Breast epithelium (tissue), 4 donors: ENCODE measurements at regions not wholly inside any gene's neighbourhood (a gene's known extent, or its start where the extent isn't known, plus 50 kb on each side); places are given as distances from the start of the nearest gene placed in this dataset.
"Not testable (repeated sequence)": the region's sequence is repeated elsewhere in the genome, so short reads cannot be mapped to it uniquely, and the experiment has no call there.

Experiments
- DNase-seq, 2 donors: peaks; one replicate each; pipeline ENCODE4 v3.0.0-alpha.2; 2019; ENCODE audit warnings: low spot score in 2 of 2
- H3K27ac ChIP-seq, 2 donors: fragments of 200-600 bp; sonication (generic) in 1 of 2; one replicate each; pipeline ENCODE4 v1.5.1; 2016 to 2019; ENCODE audit warnings: mild to moderate bottlenecking in 1 of 2
- H3K27me3 ChIP-seq, 2 donors: fragments of 200-600 bp; sonication (generic) in 1 of 2; one replicate each; pipeline versions ENCODE4 v1.5.1 to v1.6.0; 2017 to 2019; ENCODE audit warnings: control low read depth in 1 of 2, mild to moderate bottlenecking in 1 of 2
- H3K36me3 ChIP-seq: fragments of 200-600 bp; one replicate; pipeline ENCODE4 v1.5.1; 2019
- H3K4me1 ChIP-seq, 2 donors: fragments of 200-600 bp; sonication (generic); one replicate each; pipeline ENCODE4 v1.5.1; 2016 to 2019; ENCODE audit warnings: control low read depth in 1 of 2
- H3K4me3 ChIP-seq, 3 donors: fragments of 200-600 bp; sonication (generic); 1 replicate in 2 of 3; 2 replicates in 1 of 3; pipeline ENCODE4 v1.5.1; 2016 to 2019; ENCODE audit warnings: mild to moderate bottlenecking in 3 of 3, moderate library complexity in 2 of 3
- H3K9me3 ChIP-seq, 2 donors: fragments of 200-600 bp; sonication (generic) in 1 of 2; one replicate each; pipeline ENCODE4 v1.5.1; 2016 to 2019; ENCODE audit warnings: control low read depth in 1 of 2
- POLR2A ChIP-seq: fragments of 450-650 bp; IDR thresholded peaks from one replicate; pipeline ENCODE4 v1.6.1; 2016; ENCODE audit warnings: antibody characterized with exemption, mild to moderate bottlenecking, moderate library complexity
- POLR2AphosphoS5 ChIP-seq, 3 donors: sonication (generic); formaldehyde crosslinking; IDR thresholded peaks; one replicate each; pipeline ENCODE4 v1.6.1; 2017; ENCODE audit warnings: antibody characterized with exemption in 3 of 3
- intact Hi-C: fragments of 100-400 bp; cut with DNase I; formaldehyde crosslinking; loops from one replicate; pipeline ENCODE4 v1.15.1; 2023; ENCODE audit warnings: low total_unique reads
- TF ChIP-seq, protein P1 (sequence below), 3 donors: fragments of 450-650 bp; IDR thresholded peaks; one replicate each; pipeline ENCODE4 v1.5.1; 2016 to 2017; ENCODE audit warnings: antibody characterized with exemption in 3 of 3, mild to moderate bottlenecking in 3 of 3, moderate library complexity in 3 of 3

DNA sequence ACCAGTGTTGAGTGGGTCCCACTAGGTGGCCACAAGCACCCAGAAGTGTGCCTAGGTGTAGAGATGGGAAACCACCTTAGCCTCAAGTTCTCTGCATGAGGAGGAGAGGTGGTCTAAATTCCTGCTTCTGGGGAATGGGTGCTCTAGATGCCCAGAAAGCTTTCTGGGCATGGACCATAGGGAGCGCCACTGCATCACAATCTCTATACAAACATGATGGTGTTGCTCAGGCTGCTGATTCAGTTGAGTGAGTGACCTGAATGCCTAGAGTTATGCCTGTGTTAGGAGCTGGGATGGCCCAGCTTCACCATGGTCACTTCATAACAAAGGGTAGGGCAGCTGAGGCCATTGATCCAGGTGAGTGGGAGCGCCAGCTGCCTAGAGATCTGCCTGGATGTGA is 667.9 kb upstream of the ARRDC3 start:
- no peak for DNase-seq
- Histone ChIP-seq H3K36me3 (no peaks in the 10 kb centered on the region), H3K9me3 (no peaks in the 10 kb centered on the region), H3K27me3 (no peaks in the 10 kb centered on the region), H3K27ac (no peak overlapping the region), H3K4me3 (no peak overlapping the region), H3K4me1 (no peaks in the 10 kb centered on the region)
- TF ChIP-seq POLR2AphosphoS5 (IDR thresholded peaks at IDR 0.05): no peak
- TF ChIP-seq POLR2A: no peak
- TF ChIP-seq, protein P1, sequence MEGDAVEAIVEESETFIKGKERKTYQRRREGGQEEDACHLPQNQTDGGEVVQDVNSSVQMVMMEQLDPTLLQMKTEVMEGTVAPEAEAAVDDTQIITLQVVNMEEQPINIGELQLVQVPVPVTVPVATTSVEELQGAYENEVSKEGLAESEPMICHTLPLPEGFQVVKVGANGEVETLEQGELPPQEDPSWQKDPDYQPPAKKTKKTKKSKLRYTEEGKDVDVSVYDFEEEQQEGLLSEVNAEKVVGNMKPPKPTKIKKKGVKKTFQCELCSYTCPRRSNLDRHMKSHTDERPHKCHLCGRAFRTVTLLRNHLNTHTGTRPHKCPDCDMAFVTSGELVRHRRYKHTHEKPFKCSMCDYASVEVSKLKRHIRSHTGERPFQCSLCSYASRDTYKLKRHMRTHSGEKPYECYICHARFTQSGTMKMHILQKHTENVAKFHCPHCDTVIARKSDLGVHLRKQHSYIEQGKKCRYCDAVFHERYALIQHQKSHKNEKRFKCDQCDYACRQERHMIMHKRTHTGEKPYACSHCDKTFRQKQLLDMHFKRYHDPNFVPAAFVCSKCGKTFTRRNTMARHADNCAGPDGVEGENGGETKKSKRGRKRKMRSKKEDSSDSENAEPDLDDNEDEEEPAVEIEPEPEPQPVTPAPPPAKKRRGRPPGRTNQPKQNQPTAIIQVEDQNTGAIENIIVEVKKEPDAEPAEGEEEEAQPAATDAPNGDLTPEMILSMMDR (IDR thresholded peaks at IDR 0.05): no peak
- intact Hi-C loops: no loop called here

DNA sequence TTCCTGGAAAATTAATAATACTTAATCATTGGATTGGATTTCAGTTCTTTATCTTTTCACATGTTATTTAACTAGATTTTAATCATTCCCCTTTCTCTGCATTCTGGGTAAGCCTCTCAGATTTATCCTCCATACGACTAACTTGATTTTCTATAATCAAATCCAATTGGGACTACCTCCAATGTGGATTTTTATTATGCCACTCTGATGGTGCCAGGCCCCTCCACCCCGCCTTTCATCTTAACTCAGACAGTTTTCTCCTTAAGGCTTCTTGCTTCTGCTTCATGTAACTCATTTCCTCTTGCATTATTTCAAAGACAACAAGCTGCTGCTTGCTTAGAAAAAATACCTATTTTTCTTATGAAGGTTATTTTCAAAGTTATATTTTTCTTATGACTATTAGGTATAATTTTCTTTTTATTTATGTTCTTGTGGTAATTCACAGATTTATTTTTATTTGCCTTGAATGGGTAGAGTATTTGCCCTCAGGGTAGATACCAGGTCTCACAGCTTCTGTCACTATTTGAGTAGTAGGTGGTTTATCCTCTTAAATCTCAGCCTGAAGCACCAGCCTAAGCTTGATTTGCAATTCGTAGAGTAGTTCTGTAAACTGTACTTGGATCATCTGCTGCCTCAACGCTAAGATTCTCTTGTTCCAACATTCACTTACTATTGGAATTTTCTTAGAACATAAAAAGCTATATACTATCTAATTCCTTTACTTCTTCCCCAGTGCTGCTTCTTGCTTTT is 659.0 kb upstream of the ARRDC3 start:
- H3K27ac ChIP-seq: no peak overlapping the region
- no peak overlapping the region for H3K4me3 ChIP-seq
- intact Hi-C loops: no loop called here
- H3K4me1 ChIP-seq: no peaks in the 10 kb centered on the region
- H3K36me3 ChIP-seq: no peaks in the 10 kb centered on the region
- TF ChIP-seq POLR2A (no peak), POLR2AphosphoS5 (IDR thresholded peaks at IDR 0.05) (no peak)
- TF ChIP-seq, protein P1 (IDR thresholded peaks at IDR 0.05): no peak
- H3K9me3 ChIP-seq: no peaks in the 10 kb centered on the region
- no peak for DNase-seq
- no peaks in the 10 kb centered on the region for H3K27me3 ChIP-seq

DNA sequence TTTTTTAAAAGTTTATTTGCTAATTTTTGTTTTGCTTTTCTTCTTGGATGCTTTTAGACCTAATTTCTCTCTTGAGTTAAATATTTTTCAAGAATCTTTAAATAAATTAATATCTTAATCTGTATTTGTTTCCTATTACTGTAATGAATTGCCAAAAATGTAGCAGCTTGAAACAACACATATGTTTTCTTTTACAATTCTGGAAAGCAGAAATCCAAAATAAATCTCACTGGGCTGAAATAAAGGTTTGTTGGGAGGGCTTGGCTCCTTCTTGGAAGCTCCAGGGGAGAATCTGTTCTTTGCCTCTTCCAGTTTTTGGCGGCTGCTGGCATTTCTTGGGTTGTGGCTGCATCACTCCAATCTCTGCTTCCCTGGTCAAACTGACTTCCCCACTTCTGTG is 658.1 kb upstream of the ARRDC3 start:
- H3K4me1 ChIP-seq: no peaks in the 10 kb centered on the region
- no peaks in the 10 kb centered on the region for H3K27me3 ChIP-seq
- intact Hi-C loops: no loop called here
- H3K9me3 ChIP-seq: no peaks in the 10 kb centered on the region
- H3K36me3 ChIP-seq: no peaks in the 10 kb centered on the region
- DNase-seq: no peak
- no peak overlapping the region for H3K4me3 ChIP-seq
- TF ChIP-seq, protein P1 (IDR thresholded peaks at IDR 0.05): no peak
- TF ChIP-seq POLR2A: no peak
- no peak for TF ChIP-seq POLR2AphosphoS5 (IDR thresholded peaks at IDR 0.05)
- H3K27ac ChIP-seq: no peak overlapping the region

DNA sequence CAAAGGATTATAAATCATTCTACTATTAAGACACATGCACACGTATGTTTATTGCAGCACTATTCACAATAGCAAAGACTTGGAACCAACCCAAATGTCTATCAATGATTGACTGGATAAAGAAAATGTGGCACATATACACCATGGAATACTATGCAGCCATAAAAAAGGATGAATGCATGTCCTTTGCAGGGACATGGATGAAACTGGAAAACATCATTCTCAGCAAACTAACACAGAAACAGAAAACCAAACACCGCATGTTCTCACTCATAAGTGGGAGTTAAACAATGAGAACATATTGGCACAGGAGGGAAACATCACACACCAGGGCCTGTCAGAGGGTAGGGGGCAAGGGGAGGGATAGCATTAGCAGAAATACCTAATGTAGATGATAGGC is 646.7 kb upstream of the ARRDC3 start:
- H3K9me3 ChIP-seq, intact Hi-C loops, H3K27me3 ChIP-seq, DNase-seq, H3K27ac ChIP-seq, H3K4me3 ChIP-seq, H3K36me3 ChIP-seq, H3K4me1 ChIP-seq: not testable (repeated sequence)

DNA sequence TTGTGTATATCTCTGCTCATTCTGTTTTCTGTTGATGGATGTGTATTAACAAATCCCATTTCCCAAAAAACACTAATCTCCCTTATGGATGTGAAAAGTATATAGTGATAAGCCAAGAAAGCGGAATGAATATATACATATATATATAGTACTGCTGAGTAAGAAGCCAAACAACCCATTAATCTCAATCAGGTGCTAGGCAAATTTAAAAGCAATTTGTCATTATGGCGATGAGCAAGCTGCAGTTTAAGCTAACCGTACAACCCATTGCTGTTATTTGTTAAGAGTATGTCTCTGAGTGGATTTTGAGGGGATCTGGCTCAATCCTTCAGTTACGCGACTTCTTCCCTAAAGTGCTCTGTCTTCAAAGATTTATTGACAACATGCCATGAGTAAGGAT is 640.4 kb upstream of the ARRDC3 start:
- TF ChIP-seq, protein P1 (IDR thresholded peaks at IDR 0.05): no peak
- TF ChIP-seq POLR2AphosphoS5 (IDR thresholded peaks at IDR 0.05): no peak
- no peak for TF ChIP-seq POLR2A
- Histone ChIP-seq H3K36me3 (no peaks in the 10 kb centered on the region), H3K9me3 (no peaks in the 10 kb centered on the region), H3K27ac (no peak overlapping the region), H3K4me1 (no peaks in the 10 kb centered on the region), H3K4me3 (no peak overlapping the region), H3K27me3 (no peaks in the 10 kb centered on the region)
- intact Hi-C loops: loop anchor here (5.0 kb wide), 1 partner anchor 381 kb away; no protein-coding TSS in a partner anchor
- DNase-seq: no peak
